OCI-LY3 (cell line): ENCODE measurements at regions not wholly inside any gene's neighbourhood (a gene's known extent, or its start where the extent isn't known, plus 50 kb on each side); places are given as distances from the start of the nearest gene placed in this dataset.

Experiments used
- H2AFZ ChIP-seq: fragments of 200-600, 300-600 bp; shearing (Covaris generic); 2 replicates; pipeline ENCODE4 v1.6.0; 2014; ENCODE audit warnings: antibody characterized with exemption, low read depth, low read length
- H3K27ac ChIP-seq: fragments of 200-600, 300-600 bp; sonication (generic); 2 replicates; pipeline ENCODE4 v1.5.1; 2014; ENCODE audit warnings: mild to moderate bottlenecking, low read length, moderate library complexity, mixed read lengths
- H3K27me3 ChIP-seq: fragments of 200-600, 300-600 bp; sonication (generic); 2 replicates; pipeline ENCODE4 v1.6.1; 2014; ENCODE audit warnings: low read depth, low read length, mixed read lengths
- H3K36me3 ChIP-seq: fragments of 200-600, 300-600 bp; sonication (generic); replicated peaks from 2 replicates; pipeline ENCODE3; 2014; ENCODE audit warnings: low read depth, low read length, mixed read lengths
- H3K4me1 ChIP-seq: fragments of 300-600, 200-600 bp; sonication (generic); 2 replicates; pipeline ENCODE4 v1.6.1; 2014; ENCODE audit warnings: low read length, mixed read lengths
- H3K4me2 ChIP-seq: fragments of 200-600, 300-600 bp; sonication (generic); 2 replicates; pipeline ENCODE4 v1.6.1; 2014; ENCODE audit warnings: low read length, mixed read lengths
- H3K4me3 ChIP-seq: fragments of 300-600, 200-600 bp; sonication (generic); 2 replicates; pipeline ENCODE4 v1.5.1; 2014; ENCODE audit warnings: antibody characterized with exemption, mild to moderate bottlenecking, low read length, moderate library complexity
- H3K79me2 ChIP-seq: fragments of 300-600, 200-600 bp; shearing (Covaris generic); 2 replicates; pipeline ENCODE4 v1.6.1; 2014; ENCODE audit warnings: mild to moderate bottlenecking, low read length, mixed read lengths
- H3K9ac ChIP-seq: fragments of 300-600, 200-600 bp; shearing (Covaris generic); 2 replicates; pipeline ENCODE4 v1.6.0; 2014; ENCODE audit warnings: mild to moderate bottlenecking, low read length, moderate library complexity
- H3K9me3 ChIP-seq: fragments of 200-600, 300-600 bp; shearing (Covaris generic); 2 replicates; pipeline ENCODE4 v1.6.1; 2014; ENCODE audit warnings: low read length, mixed read lengths; ENCODE audit not compliant: insufficient read depth
- H4K20me1 ChIP-seq: fragments of 200-600, 300-600 bp; sonication (generic); 2 replicates; pipeline ENCODE4 v1.6.1; 2016; ENCODE audit warnings: low read length, mixed read lengths; ENCODE audit not compliant: insufficient read depth
- EZH2phosphoT487 ChIP-seq: fragments of 200-600 bp; shearing (Covaris generic); IDR thresholded peaks from 2 replicates; pipeline ENCODE4 v1.6.1; 2018; ENCODE audit warnings: antibody characterized with exemption, mixed run types, low read depth
- TF ChIP-seq, protein P1 (sequence below): fragments of 200-600, 300-600 bp; sonication (generic); IDR thresholded peaks from 2 replicates; pipeline ENCODE4 v1.5.1; 2014; ENCODE audit warnings: antibody characterized with exemption, low read length, low read depth

DNA sequence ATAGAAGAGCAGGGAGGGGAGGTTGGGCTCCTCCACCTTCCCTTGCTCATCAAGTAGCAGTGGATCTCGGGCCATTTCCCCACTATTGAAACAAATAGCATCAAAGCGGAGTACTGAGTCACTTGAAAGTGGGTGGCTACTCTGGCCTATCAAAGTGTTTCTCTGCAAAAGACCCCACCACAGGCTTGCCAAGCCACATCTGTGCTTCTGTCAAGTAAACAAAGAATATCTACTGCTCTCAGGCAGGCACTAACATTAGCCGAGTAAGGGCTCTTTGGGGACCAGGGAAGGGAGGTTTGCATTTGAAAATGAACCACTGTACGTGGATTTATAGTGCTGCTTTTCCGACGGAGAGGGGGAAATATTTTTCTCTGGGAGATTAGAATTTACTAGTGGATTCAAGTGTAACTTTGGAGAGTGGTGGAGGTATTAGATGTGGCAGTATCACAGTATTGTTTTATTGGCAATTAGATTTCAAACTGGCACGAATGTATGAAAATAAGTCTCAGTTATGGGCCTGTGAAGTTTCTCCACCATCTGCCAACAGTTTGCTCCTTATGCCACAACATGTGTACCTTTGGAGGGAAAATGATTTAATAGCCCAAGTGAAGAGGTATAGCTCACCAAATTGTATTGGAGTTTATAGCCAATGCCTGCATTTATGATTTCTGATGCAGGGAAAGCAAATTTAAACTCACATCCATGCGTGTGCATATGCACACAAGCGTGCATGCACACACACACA is 97.5 kb downstream of the RPS24 start:
- Histone ChIP-seq H3K27ac (no peak overlapping the region), H3K4me3 (no peak overlapping the region), H2AFZ (no peak overlapping the region), H3K36me3 (no peaks in the 10 kb centered on the region), H3K27me3 (no peaks in the 10 kb centered on the region), H3K79me2 (no peaks in the 10 kb centered on the region), H3K4me2 (no peak overlapping the region), H4K20me1 (no peaks in the 10 kb centered on the region), H3K9ac (no peak overlapping the region), H3K4me1 (no peaks in the 10 kb centered on the region), H3K9me3 (no peaks in the 10 kb centered on the region)
- TF ChIP-seq, protein P1, sequence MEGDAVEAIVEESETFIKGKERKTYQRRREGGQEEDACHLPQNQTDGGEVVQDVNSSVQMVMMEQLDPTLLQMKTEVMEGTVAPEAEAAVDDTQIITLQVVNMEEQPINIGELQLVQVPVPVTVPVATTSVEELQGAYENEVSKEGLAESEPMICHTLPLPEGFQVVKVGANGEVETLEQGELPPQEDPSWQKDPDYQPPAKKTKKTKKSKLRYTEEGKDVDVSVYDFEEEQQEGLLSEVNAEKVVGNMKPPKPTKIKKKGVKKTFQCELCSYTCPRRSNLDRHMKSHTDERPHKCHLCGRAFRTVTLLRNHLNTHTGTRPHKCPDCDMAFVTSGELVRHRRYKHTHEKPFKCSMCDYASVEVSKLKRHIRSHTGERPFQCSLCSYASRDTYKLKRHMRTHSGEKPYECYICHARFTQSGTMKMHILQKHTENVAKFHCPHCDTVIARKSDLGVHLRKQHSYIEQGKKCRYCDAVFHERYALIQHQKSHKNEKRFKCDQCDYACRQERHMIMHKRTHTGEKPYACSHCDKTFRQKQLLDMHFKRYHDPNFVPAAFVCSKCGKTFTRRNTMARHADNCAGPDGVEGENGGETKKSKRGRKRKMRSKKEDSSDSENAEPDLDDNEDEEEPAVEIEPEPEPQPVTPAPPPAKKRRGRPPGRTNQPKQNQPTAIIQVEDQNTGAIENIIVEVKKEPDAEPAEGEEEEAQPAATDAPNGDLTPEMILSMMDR = no peak
- no peak for TF ChIP-seq EZH2phosphoT487

DNA sequence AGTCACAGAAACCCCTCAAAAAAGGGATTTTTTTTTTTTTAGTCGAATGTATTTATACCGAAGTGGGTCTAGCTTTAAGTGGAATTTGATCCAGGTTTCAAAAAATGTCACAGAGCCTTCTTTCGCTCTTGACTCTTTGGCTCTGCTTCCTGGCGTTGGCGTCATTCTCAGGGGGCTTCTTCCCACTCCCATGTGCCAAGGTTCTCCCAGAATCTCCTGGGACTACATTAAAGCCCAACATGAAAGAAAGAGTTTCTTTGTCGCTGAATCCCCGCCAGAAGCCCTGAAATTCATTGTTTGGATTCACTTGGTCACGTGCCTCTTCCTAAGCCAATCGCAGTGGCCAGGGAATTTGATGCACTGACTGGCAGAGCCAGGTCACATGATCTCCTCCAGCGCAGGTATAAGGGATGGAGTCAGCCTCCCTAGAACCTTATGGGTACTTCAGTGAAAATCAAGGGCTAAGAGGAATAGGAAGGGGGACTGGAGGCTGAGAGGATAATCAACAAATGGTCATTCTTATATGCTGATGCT is 101.2 kb downstream of the RPS24 start:
- TF ChIP-seq, protein P1 = no peak
- TF ChIP-seq EZH2phosphoT487 = no peak
- no peaks in the 10 kb centered on the region for H3K36me3 ChIP-seq
- H3K4me1 ChIP-seq = no peaks in the 10 kb centered on the region
- H3K9ac ChIP-seq = no peak overlapping the region
- H3K4me3 ChIP-seq = no peak overlapping the region
- H3K79me2 ChIP-seq = no peaks in the 10 kb centered on the region
- no peak overlapping the region for H2AFZ ChIP-seq
- no peaks in the 10 kb centered on the region for H3K9me3 ChIP-seq
- no peaks in the 10 kb centered on the region for H4K20me1 ChIP-seq
- H3K4me2 ChIP-seq = no peak overlapping the region
- H3K27me3 ChIP-seq = peaks cover 10% of the 10 kb centered on the region; the same call in 1 of the 2 replicates
- no peak overlapping the region for H3K27ac ChIP-seq

DNA sequence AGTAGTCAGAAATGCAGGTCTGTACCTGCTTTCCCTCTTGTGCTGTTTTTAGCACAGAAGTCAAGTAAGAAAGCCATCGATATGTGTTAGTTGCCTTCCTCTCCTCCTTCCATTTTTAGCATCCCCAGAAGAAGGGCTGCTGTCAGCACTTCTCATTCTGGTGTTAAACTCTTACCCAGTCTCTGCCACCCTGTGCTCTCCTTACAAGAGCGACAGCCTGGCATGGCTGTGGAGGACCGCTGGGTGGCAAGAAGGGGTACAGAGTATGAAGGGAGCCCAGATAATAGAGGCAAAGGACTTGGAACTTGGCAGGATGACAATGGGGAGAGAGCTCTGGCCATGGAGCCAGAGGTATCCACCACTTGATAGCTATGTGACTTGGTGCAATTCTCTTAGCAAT is 103.5 kb downstream of the RPS24 start:
- no peak overlapping the region for H3K4me2 ChIP-seq
- H3K36me3 ChIP-seq = no peaks in the 10 kb centered on the region
- H3K79me2 ChIP-seq = no peaks in the 10 kb centered on the region
- no peaks in the 10 kb centered on the region for H4K20me1 ChIP-seq
- no peak overlapping the region for H3K4me3 ChIP-seq
- H3K9me3 ChIP-seq = no peaks in the 10 kb centered on the region
- no peak overlapping the region for H3K9ac ChIP-seq
- H3K27ac ChIP-seq = no peak overlapping the region
- no peak for TF ChIP-seq EZH2phosphoT487
- TF ChIP-seq, protein P1 = no peak
- peaks cover 10% of the 10 kb centered on the region; the same call in 1 of the 2 replicates for H3K27me3 ChIP-seq
- H3K4me1 ChIP-seq = no peaks in the 10 kb centered on the region
- H2AFZ ChIP-seq = no peak overlapping the region

DNA sequence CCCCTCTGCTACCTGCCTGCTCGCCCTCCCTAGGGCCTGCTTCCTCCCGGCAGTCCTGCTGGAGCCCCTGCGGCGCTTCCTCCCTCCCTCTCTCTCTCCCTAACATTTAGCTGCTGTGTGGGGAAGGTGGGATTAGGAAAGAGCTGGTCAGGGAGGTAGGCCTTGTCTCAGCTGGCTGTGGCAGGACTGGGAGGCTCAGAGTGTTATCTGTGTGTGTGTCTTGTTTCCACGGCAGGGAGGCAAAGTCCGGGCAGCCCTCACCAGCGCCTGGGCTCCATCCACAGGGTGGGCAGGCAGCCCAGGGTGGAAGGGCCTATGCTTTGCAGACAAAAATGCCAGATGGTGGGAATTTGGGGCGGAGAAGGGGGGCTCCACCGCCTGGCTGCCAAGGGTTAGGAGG is 105.7 kb downstream of the RPS24 start:
- Histone ChIP-seq H3K4me2 (no peak overlapping the region), H3K4me1 (no peaks in the 10 kb centered on the region), H3K9me3 (no peaks in the 10 kb centered on the region), H4K20me1 (no peaks in the 10 kb centered on the region), H3K4me3 (no peak overlapping the region), H3K27me3 (peaks cover 10% of the 10 kb centered on the region; the same call in 1 of the 2 replicates), H3K79me2 (no peaks in the 10 kb centered on the region), H3K9ac (no peak overlapping the region), H3K36me3 (no peaks in the 10 kb centered on the region), H2AFZ (no peak overlapping the region), H3K27ac (no peak overlapping the region)
- TF ChIP-seq, protein P1 = no peak
- no peak for TF ChIP-seq EZH2phosphoT487
